ENCODE measurements at regions not wholly inside any gene's neighbourhood (a gene's known extent, or its start where the extent isn't known, plus 50 kb on each side); places are given as distances from the start of the nearest gene placed in this dataset.

DNA sequence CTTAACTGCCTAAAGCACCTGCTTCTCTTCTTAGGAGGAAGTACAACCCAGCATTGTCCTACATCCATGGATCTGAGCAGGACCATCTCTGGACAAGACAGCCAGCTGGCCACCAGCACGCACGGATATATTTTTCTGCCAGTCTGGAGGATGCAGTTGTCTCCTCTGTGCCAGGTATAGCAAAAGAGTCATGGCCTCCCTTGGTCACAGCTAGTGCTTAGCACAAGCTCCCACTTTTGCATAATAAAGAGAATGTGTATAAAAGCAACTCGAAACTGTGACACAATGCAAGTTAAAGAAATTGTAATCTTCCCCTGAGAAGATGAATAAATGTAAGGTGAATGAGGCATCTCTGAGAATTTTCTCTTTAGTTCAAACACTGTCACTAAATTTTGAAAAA, 267.8 kb upstream of the MANEA start:
- TF ChIP-seq, protein P1, sequence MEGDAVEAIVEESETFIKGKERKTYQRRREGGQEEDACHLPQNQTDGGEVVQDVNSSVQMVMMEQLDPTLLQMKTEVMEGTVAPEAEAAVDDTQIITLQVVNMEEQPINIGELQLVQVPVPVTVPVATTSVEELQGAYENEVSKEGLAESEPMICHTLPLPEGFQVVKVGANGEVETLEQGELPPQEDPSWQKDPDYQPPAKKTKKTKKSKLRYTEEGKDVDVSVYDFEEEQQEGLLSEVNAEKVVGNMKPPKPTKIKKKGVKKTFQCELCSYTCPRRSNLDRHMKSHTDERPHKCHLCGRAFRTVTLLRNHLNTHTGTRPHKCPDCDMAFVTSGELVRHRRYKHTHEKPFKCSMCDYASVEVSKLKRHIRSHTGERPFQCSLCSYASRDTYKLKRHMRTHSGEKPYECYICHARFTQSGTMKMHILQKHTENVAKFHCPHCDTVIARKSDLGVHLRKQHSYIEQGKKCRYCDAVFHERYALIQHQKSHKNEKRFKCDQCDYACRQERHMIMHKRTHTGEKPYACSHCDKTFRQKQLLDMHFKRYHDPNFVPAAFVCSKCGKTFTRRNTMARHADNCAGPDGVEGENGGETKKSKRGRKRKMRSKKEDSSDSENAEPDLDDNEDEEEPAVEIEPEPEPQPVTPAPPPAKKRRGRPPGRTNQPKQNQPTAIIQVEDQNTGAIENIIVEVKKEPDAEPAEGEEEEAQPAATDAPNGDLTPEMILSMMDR (IDR thresholded peaks at IDR 0.05; ENCODE audit: low read depth, low read length): no peak
- no peak for TF ChIP-seq POLR2A (IDR thresholded peaks at IDR 0.05; ENCODE audit: extremely low read depth, insufficient read length)
- TF ChIP-seq, protein P2, sequence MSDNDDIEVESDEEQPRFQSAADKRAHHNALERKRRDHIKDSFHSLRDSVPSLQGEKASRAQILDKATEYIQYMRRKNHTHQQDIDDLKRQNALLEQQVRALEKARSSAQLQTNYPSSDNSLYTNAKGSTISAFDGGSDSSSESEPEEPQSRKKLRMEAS (IDR thresholded peaks at IDR 0.05; ENCODE audit: low read depth, low read length): no peak

Data from NB4 (cell line).